Natural killer cell (primary cell): ENCODE measurements at regions not wholly inside any gene's neighbourhood (a gene's known extent, or its start where the extent isn't known, plus 50 kb on each side); places are given as distances from the start of the nearest gene placed in this dataset.

Experiments used
- ATAC-seq, 3 donors: fragments of 150-1000 bp in 2 of 3; fragments of 200-7000 bp in 1 of 3; cut with Tn5 transposase; 1 replicate in 1 of 3; 2 replicates in 2 of 3; pipeline ENCODE4 v1.10.0; 2021; ENCODE audit warnings: mild to moderate bottlenecking in 2 of 3, moderate library complexity in 2 of 3
- DNase-seq, 2 donors: peaks; one replicate each; pipeline versions ENCODE4 v3.0.0 to v3.0.0-alpha.2; 2013 to 2021; ENCODE audit warnings: mixed read lengths in 1 of 2
- H3K27ac ChIP-seq: one replicate; pipeline ENCODE4 v1.5.1; 2013; ENCODE audit warnings: mild to moderate bottlenecking, low read length
- H3K27me3 ChIP-seq: one replicate; pipeline ENCODE4 v1.6.1; 2013; ENCODE audit warnings: low read length; ENCODE audit not compliant: control insufficient read depth, insufficient read depth
- H3K36me3 ChIP-seq: one replicate; pipeline ENCODE4 v1.6.1; 2013; ENCODE audit warnings: low read length; ENCODE audit not compliant: control insufficient read depth, insufficient read depth
- H3K4me1 ChIP-seq: one replicate; pipeline ENCODE4 v1.6.1; 2013; ENCODE audit warnings: low read length; ENCODE audit not compliant: control insufficient read depth, insufficient read depth
- H3K4me3 ChIP-seq: one replicate; pipeline ENCODE4 v1.5.1; 2013; ENCODE audit warnings: low read length
- H3K9me3 ChIP-seq: one replicate; pipeline ENCODE4 v1.6.1; 2013; ENCODE audit warnings: low read length; ENCODE audit not compliant: control insufficient read depth, insufficient read depth
- H3K27ac Mint-ChIP-seq, 2 donors: one replicate each; pipeline ENCODE4 v1.8.0; 2022; ENCODE audit warnings: mild to moderate bottlenecking in 2 of 2, mixed read lengths in 2 of 2, moderate library complexity in 1 of 2
- H3K27me3 Mint-ChIP-seq, 2 donors: one replicate each; pipeline ENCODE4 v1.8.0; 2022; ENCODE audit warnings: low read depth in 2 of 2, mixed read lengths in 2 of 2
- H3K36me3 Mint-ChIP-seq: one replicate; pipeline ENCODE4 v1.8.0; 2022; ENCODE audit warnings: mixed read lengths
- H3K4me1 Mint-ChIP-seq, 2 donors: one replicate each; pipeline ENCODE4 v1.8.0; 2022; ENCODE audit warnings: mixed read lengths in 2 of 2
- H3K4me3 Mint-ChIP-seq: one replicate; pipeline ENCODE4 v1.8.0; 2022; ENCODE audit warnings: mild to moderate bottlenecking, moderate library complexity, mixed read lengths
- H3K9me3 Mint-ChIP-seq, 2 donors: one replicate each; pipeline ENCODE4 v1.8.0; 2022; ENCODE audit warnings: mixed read lengths in 2 of 2
- CTCF ChIP-seq: fragments of 200-600 bp; IDR thresholded peaks from one replicate; pipeline ENCODE4 v1.8.0; 2022; ENCODE audit warnings: antibody characterized with exemption
- WGBS: methylation state at CpG from one replicate; pipeline ENCODE4 v1.1.7; 2013; ENCODE audit warnings: missing lambda C conversion rate; ENCODE audit not compliant: insufficient coverage; 5-methylcytosine and 5-hydroxymethylcytosine counted together
- intact Hi-C: fragments of 100-400 bp; cut with micrococcal nuclease; formaldehyde crosslinking; loops from one replicate; pipeline ENCODE4 v1.14.2; 2022

- Mint-ChIP-seq H3K4me3 (no peak overlapping the region), H3K36me3 (no peaks in the 10 kb centered on the region), H3K4me1 (no peaks in the 10 kb centered on the region), H3K27ac (no peak overlapping the region), H3K27me3 (peaks cover 11 to 20% of the 10 kb centered on the region in 2 donors), H3K9me3 (peaks cover 2 to 7% of the 10 kb centered on the region in 2 donors)
- Histone ChIP-seq H3K9me3 (no peaks in the 10 kb centered on the region), H3K36me3 (no peaks in the 10 kb centered on the region), H3K27ac (no peak overlapping the region), H3K27me3 (peaks cover 2% of the 10 kb centered on the region), H3K4me1 (no peaks in the 10 kb centered on the region), H3K4me3 (no peak overlapping the region)
- ATAC-seq (no peak), DNase-seq (no peak)
- intact Hi-C loops = no loop called here
- TF ChIP-seq CTCF = no peak
Observed at GRCh38 chr2:71919708-71920107, 228.0 kb downstream of the CYP26B1 start.

DNA sequence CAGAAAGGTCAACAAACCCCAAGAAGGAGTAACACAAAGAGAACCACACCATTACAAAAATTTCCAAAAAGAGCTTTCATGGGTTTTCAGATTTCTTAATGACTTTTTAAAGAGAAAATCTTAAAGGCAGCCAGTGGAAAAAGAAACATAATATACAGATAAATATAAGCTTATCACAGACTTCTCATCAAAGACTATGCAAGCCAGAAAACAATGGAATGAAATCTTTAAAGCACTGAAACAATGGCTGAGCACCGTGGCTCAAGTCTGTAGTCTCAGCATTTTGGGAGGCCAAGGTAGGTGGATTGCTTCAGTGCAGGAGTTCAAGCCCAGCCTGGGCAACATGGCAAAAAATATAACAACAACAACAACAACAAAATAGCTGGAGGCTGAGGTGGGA lies 237.4 kb downstream of the CYP26B1 start:
- intact Hi-C loops = no loop called here
- no peaks in the 10 kb centered on the region for H3K9me3 ChIP-seq
- H3K36me3 Mint-ChIP-seq = peaks cover 8% of the 10 kb centered on the region
- H3K4me3 ChIP-seq = no peak overlapping the region
- H3K4me3 Mint-ChIP-seq = no peak overlapping the region
- no peak overlapping the region for H3K27ac Mint-ChIP-seq
- H3K27me3 ChIP-seq = no peaks in the 10 kb centered on the region
- H3K9me3 Mint-ChIP-seq = peaks cover 3 to 4% of the 10 kb centered on the region in 2 donors
- no peaks in the 10 kb centered on the region for H3K4me1 Mint-ChIP-seq
- TF ChIP-seq CTCF = no peak
- WGBS = 100% methylated on average over 1 of the region's 1 CpG
- ATAC-seq (no peak), DNase-seq (no peak)
- peaks cover 9 to 46% of the 10 kb centered on the region in 2 donors for H3K27me3 Mint-ChIP-seq
- H3K36me3 ChIP-seq = no peaks in the 10 kb centered on the region
- no peak overlapping the region for H3K27ac ChIP-seq
- no peaks in the 10 kb centered on the region for H3K4me1 ChIP-seq

- no peak for TF ChIP-seq CTCF
- Mint-ChIP-seq H3K27me3 (peaks cover 14 to 60% of the 10 kb centered on the region in 2 donors), H3K4me1 (no peaks in the 10 kb centered on the region), H3K4me3 (no peak overlapping the region), H3K9me3 (peaks cover 3 to 4% of the 10 kb centered on the region in 2 donors), H3K36me3 (peaks cover 8% of the 10 kb centered on the region), H3K27ac (no peak overlapping the region)
- H3K9me3 ChIP-seq = no peaks in the 10 kb centered on the region
- no peak overlapping the region for H3K4me3 ChIP-seq
- WGBS = no CpG with 5 or more reads among the region's 1 CpG
- no peaks in the 10 kb centered on the region for H3K36me3 ChIP-seq
- DNase-seq = no peak
- H3K27ac ChIP-seq = no peak overlapping the region
- H3K27me3 ChIP-seq = no peaks in the 10 kb centered on the region
- H3K4me1 ChIP-seq = no peaks in the 10 kb centered on the region
- intact Hi-C loops = no loop called here
- ATAC-seq = no peak
Observed at GRCh38 chr2:71908798-71909197, 238.9 kb downstream of the CYP26B1 start.

- Mint-ChIP-seq H3K4me3 (no peak overlapping the region), H3K27me3 (peaks cover 14 to 56% of the 10 kb centered on the region in 2 donors), H3K4me1 (no peaks in the 10 kb centered on the region), H3K36me3 (peaks cover 8% of the 10 kb centered on the region), H3K9me3 (peaks cover 3 to 4% of the 10 kb centered on the region in 2 donors), H3K27ac (no peak overlapping the region)
- Histone ChIP-seq H3K4me3 (no peak overlapping the region), H3K4me1 (no peaks in the 10 kb centered on the region), H3K27me3 (no peaks in the 10 kb centered on the region), H3K27ac (no peak overlapping the region), H3K9me3 (no peaks in the 10 kb centered on the region), H3K36me3 (no peaks in the 10 kb centered on the region)
- ATAC-seq = no peak
- DNase-seq = no peak
- WGBS = 90% methylated on average over 3 of the region's 3 CpGs
- intact Hi-C loops = no loop called here
- no peak for TF ChIP-seq CTCF
Observed at GRCh38 chr2:71907503-71907902, 240.2 kb downstream of the CYP26B1 start.
